ENCODE measurements at regions not wholly inside any gene's neighbourhood (a gene's known extent, or its start where the extent isn't known, plus 50 kb on each side); places are given as distances from the start of the nearest gene placed in this dataset.

DNA sequence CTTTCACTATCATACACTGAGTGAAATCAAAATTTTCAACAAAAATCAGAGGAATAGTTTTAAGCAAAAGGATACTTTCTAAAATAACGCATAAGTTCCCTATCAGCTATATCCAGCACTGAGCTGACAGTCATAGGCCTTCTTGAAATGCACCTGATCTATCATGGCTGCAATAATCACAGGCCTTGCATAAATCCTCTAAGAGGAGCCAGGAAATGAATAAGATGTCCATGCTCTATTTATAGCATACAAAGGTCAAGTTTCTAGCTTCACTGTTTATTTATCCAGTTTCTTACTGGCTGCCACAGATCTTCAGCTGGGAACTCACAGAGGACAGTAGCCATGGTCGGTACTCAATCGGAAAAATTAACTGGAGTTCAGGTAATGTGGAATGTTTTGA is 235.9 kb upstream of the DMD start:
- Histone ChIP-seq H3K4me1 (ENCODE audit: control insufficient read depth in 4 of 4, insufficient read depth in 4 of 4, low read length in 3 of 4) (no peaks in the 10 kb centered on the region), H3K9me3 (ENCODE audit: control insufficient read depth in 4 of 4, low read length in 3 of 4) (no peaks in the 10 kb centered on the region), H3K9ac (ENCODE audit: low read depth in 1 of 2, low read length in 2 of 2) (no peak overlapping the region), H3K27ac (ENCODE audit: low read depth in 1 of 2, low read length in 2 of 2) (no peak overlapping the region), H3K36me3 (ENCODE audit: control insufficient read depth in 4 of 4, insufficient read depth in 3 of 4, low read depth in 1 of 4, low read length in 3 of 4) (no peaks in the 10 kb centered on the region), H3K27me3 (ENCODE audit: control insufficient read depth in 4 of 4, insufficient read depth in 4 of 4, low read length in 3 of 4) (peaks cover 0 to 3% (median 1%) of the 10 kb centered on the region in 4 donors), H3K4me3 (ENCODE audit: low read depth in 1 of 3, low read length in 3 of 3) (no peak overlapping the region)
- no peak for TF ChIP-seq TAF1 (conservative IDR thresholded peaks at IDR 0.05)
- TF ChIP-seq YY1 (IDR thresholded peaks at IDR 0.05), result no peak
- no peak for TF ChIP-seq RAD21 (IDR thresholded peaks at IDR 0.05)
- TF ChIP-seq ATF3 (IDR thresholded peaks at IDR 0.05), result no peak
- TF ChIP-seq REST (IDR thresholded peaks at IDR 0.05), result no peak
- no peak for TF ChIP-seq HNF4A (conservative IDR thresholded peaks at IDR 0.05)
- no peak for TF ChIP-seq GABPA (IDR thresholded peaks at IDR 0.05 in 1 of 2, conservative IDR thresholded peaks at IDR 0.05 in 1 of 2)
- TF ChIP-seq, protein P1, sequence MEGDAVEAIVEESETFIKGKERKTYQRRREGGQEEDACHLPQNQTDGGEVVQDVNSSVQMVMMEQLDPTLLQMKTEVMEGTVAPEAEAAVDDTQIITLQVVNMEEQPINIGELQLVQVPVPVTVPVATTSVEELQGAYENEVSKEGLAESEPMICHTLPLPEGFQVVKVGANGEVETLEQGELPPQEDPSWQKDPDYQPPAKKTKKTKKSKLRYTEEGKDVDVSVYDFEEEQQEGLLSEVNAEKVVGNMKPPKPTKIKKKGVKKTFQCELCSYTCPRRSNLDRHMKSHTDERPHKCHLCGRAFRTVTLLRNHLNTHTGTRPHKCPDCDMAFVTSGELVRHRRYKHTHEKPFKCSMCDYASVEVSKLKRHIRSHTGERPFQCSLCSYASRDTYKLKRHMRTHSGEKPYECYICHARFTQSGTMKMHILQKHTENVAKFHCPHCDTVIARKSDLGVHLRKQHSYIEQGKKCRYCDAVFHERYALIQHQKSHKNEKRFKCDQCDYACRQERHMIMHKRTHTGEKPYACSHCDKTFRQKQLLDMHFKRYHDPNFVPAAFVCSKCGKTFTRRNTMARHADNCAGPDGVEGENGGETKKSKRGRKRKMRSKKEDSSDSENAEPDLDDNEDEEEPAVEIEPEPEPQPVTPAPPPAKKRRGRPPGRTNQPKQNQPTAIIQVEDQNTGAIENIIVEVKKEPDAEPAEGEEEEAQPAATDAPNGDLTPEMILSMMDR (IDR thresholded peaks at IDR 0.05; ENCODE audit: low read depth, low read length, missing input control), result no peak
- TF ChIP-seq NR2F2 (IDR thresholded peaks at IDR 0.05), result no peak
- TF ChIP-seq JUND (IDR thresholded peaks at IDR 0.05), result no peak
- no peak for TF ChIP-seq HNF4G (IDR thresholded peaks at IDR 0.05)
- TF ChIP-seq EGR1 (IDR thresholded peaks at IDR 0.05; ENCODE audit: low read depth in 2 of 2), result no peak
- TF ChIP-seq FOXA1 (IDR thresholded peaks at IDR 0.05), result no peak
- TF ChIP-seq SP1 (IDR thresholded peaks at IDR 0.05), result no peak
- TF ChIP-seq FOXA2 (IDR thresholded peaks at IDR 0.05), result no peak
- TF ChIP-seq, protein P2, sequence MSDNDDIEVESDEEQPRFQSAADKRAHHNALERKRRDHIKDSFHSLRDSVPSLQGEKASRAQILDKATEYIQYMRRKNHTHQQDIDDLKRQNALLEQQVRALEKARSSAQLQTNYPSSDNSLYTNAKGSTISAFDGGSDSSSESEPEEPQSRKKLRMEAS (IDR thresholded peaks at IDR 0.05), result no peak
- TF ChIP-seq ZBTB33 (IDR thresholded peaks at IDR 0.05), result no peak
- TF ChIP-seq RXRA (IDR thresholded peaks at IDR 0.05), result no peak
- 81% methylated on average over 3 of the region's 3 CpGs for WGBS
- DNase-seq (ENCODE audit: low spot score), result no peak
